Peyer's patch (tissue), 4 donors: ENCODE measurements at regions not wholly inside any gene's neighbourhood (a gene's known extent, or its start where the extent isn't known, plus 50 kb on each side); places are given as distances from the start of the nearest gene placed in this dataset.

Experiments used
- DNase-seq, 3 donors: peaks; one replicate each; pipeline ENCODE4 v3.0.0-alpha.2; 2017 to 2019
- H3K27ac ChIP-seq, 4 donors: fragments of 200-600 bp; sonication (generic); one replicate each; pipeline ENCODE4 v1.5.1; 2016 to 2019
- H3K27me3 ChIP-seq, 2 donors: fragments of 200-600 bp; sonication (generic); one replicate each; pipeline ENCODE4 v1.5.1; 2019
- H3K36me3 ChIP-seq, 3 donors: fragments of 200-600 bp; sonication (generic); one replicate each; pipeline ENCODE4 v1.5.1; 2016 to 2019
- H3K4me1 ChIP-seq, 4 donors: fragments of 200-600 bp; sonication (generic); one replicate each; pipeline ENCODE4 v1.5.1; 2016 to 2019
- H3K4me3 ChIP-seq, 4 donors: fragments of 200-600 bp; sonication (generic); 1 replicate in 3 of 4; 2 replicates in 1 of 4; pipeline ENCODE4 v1.5.1; 2016 to 2019; ENCODE audit warnings: mild to moderate bottlenecking in 1 of 4
- H3K9me3 ChIP-seq, 4 donors: fragments of 200-600 bp; sonication (generic); one replicate each; pipeline ENCODE4 v1.5.1; 2016 to 2019; ENCODE audit warnings: mild to moderate bottlenecking in 1 of 4
- CTCF ChIP-seq, 6 experiments: fragments of 450-650 bp in 4 of 6; fragments of 200-600 bp in 2 of 6; sonication (generic) in 1 of 6; IDR thresholded peaks; one replicate each; pipeline ENCODE4 v1.5.1; 2017 to 2019; ENCODE audit warnings: antibody characterized with exemption in 6 of 6, mild to moderate bottlenecking in 3 of 6, moderate library complexity in 1 of 6
- POLR2A ChIP-seq, 2 donors: fragments of 450-650 bp; IDR thresholded peaks; one replicate each; pipeline ENCODE4 v1.5.1; 2017; ENCODE audit warnings: antibody characterized with exemption in 2 of 2, mild to moderate bottlenecking in 2 of 2, moderate library complexity in 2 of 2

- Histone ChIP-seq H3K4me1 (no peaks in the 10 kb centered on the region), H3K36me3 (no peaks in the 10 kb centered on the region), H3K9me3 (no peaks in the 10 kb centered on the region), H3K27ac (no peak overlapping the region), H3K4me3 (no peak overlapping the region), H3K27me3 (no peaks in the 10 kb centered on the region)
- DNase-seq: no peak
- TF ChIP-seq CTCF (IDR thresholded peaks at IDR 0.05): no peak
- TF ChIP-seq POLR2A (IDR thresholded peaks at IDR 0.05): no peak
These were observed 317.8 kb downstream of the EPHA4 start for GRCh38 chr2:221254299-221254698.

- no peaks in the 10 kb centered on the region for H3K9me3 ChIP-seq
- no peak overlapping the region for H3K4me3 ChIP-seq
- DNase-seq: no peak
- H3K27ac ChIP-seq: no peak overlapping the region
- no peaks in the 10 kb centered on the region for H3K4me1 ChIP-seq
- H3K36me3 ChIP-seq: no peaks in the 10 kb centered on the region
- no peaks in the 10 kb centered on the region for H3K27me3 ChIP-seq
- no peak for TF ChIP-seq CTCF (IDR thresholded peaks at IDR 0.05)
- no peak for TF ChIP-seq POLR2A (IDR thresholded peaks at IDR 0.05)
These were observed 316.2 kb downstream of the EPHA4 start for GRCh38 chr2:221255862-221256261.

- TF ChIP-seq POLR2A (IDR thresholded peaks at IDR 0.05) (no peak), CTCF (IDR thresholded peaks at IDR 0.05) (no peak)
- Histone ChIP-seq H3K4me1 (no peaks in the 10 kb centered on the region), H3K27me3 (no peaks in the 10 kb centered on the region), H3K4me3 (no peak overlapping the region), H3K36me3 (no peaks in the 10 kb centered on the region), H3K9me3 (no peaks in the 10 kb centered on the region), H3K27ac (no peak overlapping the region)
- DNase-seq: no peak
These were observed 313.6 kb downstream of the EPHA4 start for GRCh38 chr2:221258464-221258863.

GRCh38 chr2:221262651-221263050 is 309.5 kb downstream of the EPHA4 start:
- no peak for DNase-seq
- Histone ChIP-seq H3K27ac (no peak overlapping the region), H3K36me3 (no peaks in the 10 kb centered on the region), H3K4me3 (no peak overlapping the region), H3K9me3 (no peaks in the 10 kb centered on the region), H3K27me3 (no peaks in the 10 kb centered on the region), H3K4me1 (no peaks in the 10 kb centered on the region)
- no peak for TF ChIP-seq POLR2A (IDR thresholded peaks at IDR 0.05)
- no peak for TF ChIP-seq CTCF (IDR thresholded peaks at IDR 0.05)

GRCh38 chr2:221263573-221263972 is 308.5 kb downstream of the EPHA4 start:
- H3K27ac ChIP-seq: no peak overlapping the region
- H3K27me3 ChIP-seq: no peaks in the 10 kb centered on the region
- no peaks in the 10 kb centered on the region for H3K36me3 ChIP-seq
- no peak for DNase-seq
- H3K4me3 ChIP-seq: no peak overlapping the region
- H3K4me1 ChIP-seq: no peaks in the 10 kb centered on the region
- H3K9me3 ChIP-seq: no peaks in the 10 kb centered on the region
- TF ChIP-seq POLR2A (IDR thresholded peaks at IDR 0.05) (no peak), CTCF (IDR thresholded peaks at IDR 0.05) (no peak)

GRCh38 chr2:221264318-221264717 is 307.8 kb downstream of the EPHA4 start:
- no peak overlapping the region for H3K27ac ChIP-seq
- H3K4me1 ChIP-seq: no peaks in the 10 kb centered on the region
- DNase-seq: no peak
- TF ChIP-seq CTCF (IDR thresholded peaks at IDR 0.05): no peak
- TF ChIP-seq POLR2A (IDR thresholded peaks at IDR 0.05): no peak
- H3K4me3 ChIP-seq: no peak overlapping the region
- H3K9me3 ChIP-seq: no peaks in the 10 kb centered on the region
- H3K27me3 ChIP-seq: no peaks in the 10 kb centered on the region
- no peaks in the 10 kb centered on the region for H3K36me3 ChIP-seq
